Activated naive CD8-positive, alpha-beta T cell (primary cell): ENCODE measurements at regions not wholly inside any gene's neighbourhood (a gene's known extent, or its start where the extent isn't known, plus 50 kb on each side); places are given as distances from the start of the nearest gene placed in this dataset.

ENCODE experiments used
- H3K27ac Mint-ChIP-seq: one replicate; pipeline ENCODE4 v1.8.0; 2021; ENCODE audit warnings: mixed read lengths
- H3K27me3 Mint-ChIP-seq: one replicate; pipeline ENCODE4 v1.8.0; 2021; ENCODE audit warnings: mixed read lengths
- H3K36me3 Mint-ChIP-seq: one replicate; pipeline ENCODE4 v1.8.0; 2021; ENCODE audit warnings: mixed read lengths
- H3K4me1 Mint-ChIP-seq: one replicate; pipeline ENCODE4 v1.8.0; 2021; ENCODE audit warnings: low read depth, mixed read lengths
- H3K4me3 Mint-ChIP-seq: one replicate; pipeline ENCODE4 v1.8.0; 2021; ENCODE audit warnings: mild to moderate bottlenecking, mixed read lengths
- H3K9me3 Mint-ChIP-seq: one replicate; pipeline ENCODE4 v1.8.0; 2021; ENCODE audit warnings: low read depth, mixed read lengths

DNA sequence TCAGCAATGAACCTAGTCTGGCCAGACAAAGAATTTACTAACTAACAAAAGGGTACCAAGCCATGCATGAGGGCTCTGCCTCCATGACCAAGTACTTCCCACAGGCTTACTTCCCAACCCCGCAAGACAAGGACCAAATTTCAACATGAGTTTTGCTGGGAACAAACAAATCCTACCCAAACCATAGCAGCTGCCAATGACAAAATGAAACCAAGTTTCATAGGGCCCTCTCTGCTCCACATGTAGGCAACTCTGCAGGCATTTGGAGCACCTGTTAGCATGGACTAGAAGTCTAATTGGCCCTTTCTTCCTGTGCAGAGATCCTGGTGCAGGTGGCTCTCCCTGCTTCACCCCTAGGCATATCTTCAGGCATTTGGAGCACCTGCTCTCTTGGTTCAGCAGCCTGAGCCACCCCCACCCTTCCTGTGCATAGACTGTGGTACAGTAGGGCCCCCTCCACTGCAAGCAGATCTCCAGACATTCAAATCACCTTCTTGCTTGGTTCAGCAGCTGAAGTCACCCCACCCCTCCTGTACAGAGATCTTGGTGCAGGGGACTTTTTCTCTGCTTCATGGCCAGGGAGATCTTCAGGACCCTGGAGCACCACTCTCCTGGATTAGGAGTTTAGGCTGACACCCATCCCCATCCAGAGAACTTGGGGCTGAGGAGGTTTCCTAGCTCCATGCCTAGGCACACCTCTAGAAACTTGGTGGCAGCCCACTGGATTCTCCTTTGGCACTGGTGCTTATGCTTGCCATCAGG, 308.7 kb downstream of the RPAP3 start:
- peaks cover 21% of the 10 kb centered on the region for H3K9me3 Mint-ChIP-seq
- peaks cover 29% of the 10 kb centered on the region for H3K36me3 Mint-ChIP-seq
- H3K4me3 Mint-ChIP-seq = peak overlapping the region; percentile 70
- H3K27ac Mint-ChIP-seq = peak overlapping the region; percentile 100
- H3K27me3 Mint-ChIP-seq = no peaks in the 10 kb centered on the region
- H3K4me1 Mint-ChIP-seq = peaks cover 90% of the 10 kb centered on the region

DNA sequence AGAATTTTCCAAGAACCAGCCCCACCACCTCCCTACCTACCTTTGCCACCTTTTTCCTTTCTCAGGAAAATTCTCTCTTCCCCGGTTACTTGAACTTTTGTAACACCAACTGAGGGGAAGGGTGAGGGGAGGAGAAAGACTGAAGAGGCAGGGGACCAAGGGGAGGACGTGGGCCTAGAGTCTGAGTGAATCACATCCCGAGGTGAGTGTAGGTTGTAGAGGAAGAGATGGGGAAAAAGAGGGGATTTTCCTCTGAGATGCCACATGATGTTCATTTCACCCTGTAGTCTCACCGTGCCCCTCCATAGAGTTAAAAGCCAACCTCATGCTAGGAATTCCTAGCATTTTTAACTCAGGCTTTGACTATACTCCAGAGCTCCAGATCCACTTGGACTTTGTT, 311.8 kb downstream of the RPAP3 start:
- H3K36me3 Mint-ChIP-seq = peaks cover 17% of the 10 kb centered on the region
- peaks cover 88% of the 10 kb centered on the region for H3K4me1 Mint-ChIP-seq
- H3K9me3 Mint-ChIP-seq = peaks cover 9% of the 10 kb centered on the region
- H3K4me3 Mint-ChIP-seq = peak overlapping the region; percentile 70
- H3K27me3 Mint-ChIP-seq = no peaks in the 10 kb centered on the region
- H3K27ac Mint-ChIP-seq = peak overlapping the region; percentile 100

DNA sequence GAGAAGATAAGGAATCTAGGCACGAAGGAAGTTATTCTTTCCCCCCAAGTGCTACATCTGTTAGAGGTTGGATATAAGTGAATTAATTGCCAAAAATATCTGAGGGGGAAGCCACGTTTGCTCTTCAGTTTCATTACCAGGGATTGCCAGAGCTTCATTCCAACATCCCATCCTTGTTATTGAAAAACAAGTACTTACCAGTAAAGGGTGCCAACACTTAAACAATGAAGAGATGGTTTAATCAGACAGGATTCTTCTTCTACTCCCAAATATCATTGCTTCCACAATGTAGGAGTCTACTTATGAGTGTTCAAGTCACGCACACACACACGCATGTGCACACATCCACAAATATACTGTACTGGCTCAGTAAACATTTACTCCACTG, 312.4 kb downstream of the RPAP3 start:
- Mint-ChIP-seq H3K9me3 (peaks cover 9% of the 10 kb centered on the region), H3K27me3 (no peaks in the 10 kb centered on the region), H3K36me3 (peaks cover 14% of the 10 kb centered on the region), H3K4me1 (peaks cover 91% of the 10 kb centered on the region), H3K27ac (peak overlapping the region; percentile 100), H3K4me3 (peak overlapping the region; percentile 70)

DNA sequence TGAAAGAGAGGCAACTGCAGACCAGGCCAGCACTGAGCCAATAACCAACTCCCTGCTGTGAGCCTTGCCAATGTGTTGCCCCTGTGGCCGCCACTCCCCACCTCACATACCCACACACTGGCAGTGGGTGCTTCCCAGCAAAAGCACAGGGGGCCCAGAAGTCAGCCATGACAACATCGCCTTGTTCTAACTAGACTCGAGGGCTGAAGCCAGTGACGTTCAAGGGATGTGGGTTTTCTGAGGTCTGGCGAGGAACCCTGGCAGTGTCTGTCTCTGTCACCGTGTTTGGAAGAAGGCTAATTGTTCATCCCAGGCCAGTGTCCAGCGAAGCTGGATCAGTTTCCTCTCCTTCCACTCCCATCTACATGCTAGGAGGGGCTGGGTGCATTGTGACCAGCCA, 311.8 kb upstream of the AMIGO2 start:
- peaks cover 86% of the 10 kb centered on the region for H3K4me1 Mint-ChIP-seq
- no peaks in the 10 kb centered on the region for H3K27me3 Mint-ChIP-seq
- H3K9me3 Mint-ChIP-seq = peaks cover 3% of the 10 kb centered on the region
- H3K27ac Mint-ChIP-seq = peak overlapping the region; percentile 100
- H3K36me3 Mint-ChIP-seq = peaks cover 6% of the 10 kb centered on the region
- H3K4me3 Mint-ChIP-seq = peak overlapping the region; percentile 83

DNA sequence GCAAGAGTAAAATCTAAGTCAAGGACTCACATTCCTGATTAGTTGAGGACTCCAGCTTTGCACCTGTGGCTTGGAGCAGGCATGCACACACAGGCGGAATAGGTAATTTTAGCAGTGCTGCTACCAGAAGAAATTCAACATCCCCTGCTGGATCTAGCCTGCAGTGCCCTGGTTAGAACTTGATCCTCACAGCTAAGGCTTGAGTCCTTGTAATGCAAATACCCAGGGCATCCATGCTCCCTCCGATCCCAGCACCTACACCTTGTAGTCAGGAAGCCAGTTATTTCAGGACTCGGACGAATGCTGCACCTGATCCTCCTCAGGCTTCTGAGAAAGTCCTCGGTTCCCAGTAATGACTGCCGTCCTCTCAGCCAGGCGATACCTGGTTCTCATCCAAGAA, 309.0 kb upstream of the AMIGO2 start:
- Mint-ChIP-seq H3K27ac (peak overlapping the region; percentile 100), H3K36me3 (no peaks in the 10 kb centered on the region), H3K27me3 (no peaks in the 10 kb centered on the region), H3K9me3 (no peaks in the 10 kb centered on the region), H3K4me3 (no peak overlapping the region), H3K4me1 (peaks cover 82% of the 10 kb centered on the region)

DNA sequence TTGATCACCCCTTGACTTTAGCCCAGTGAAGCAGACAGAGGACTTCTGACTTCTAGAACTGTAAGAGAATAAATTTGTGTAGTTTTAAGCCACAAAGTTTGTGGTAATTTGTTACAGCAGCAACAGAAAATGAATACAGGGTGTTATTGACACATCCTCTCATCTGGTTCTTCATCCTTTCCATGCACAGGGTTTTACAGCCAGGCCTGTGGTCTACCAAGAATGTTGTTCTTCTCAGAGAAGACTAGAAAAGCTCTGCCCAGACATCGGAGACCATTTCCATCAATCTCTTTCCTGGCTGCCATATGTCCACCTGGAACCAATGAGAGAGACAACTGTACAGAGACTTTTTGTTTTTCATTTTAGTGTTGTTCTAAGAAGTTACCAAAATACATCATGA, 308.2 kb upstream of the AMIGO2 start:
- Mint-ChIP-seq H3K27ac (peak overlapping the region; percentile 100), H3K4me1 (peaks cover 80% of the 10 kb centered on the region), H3K27me3 (no peaks in the 10 kb centered on the region), H3K9me3 (no peaks in the 10 kb centered on the region), H3K36me3 (no peaks in the 10 kb centered on the region), H3K4me3 (no peak overlapping the region)

DNA sequence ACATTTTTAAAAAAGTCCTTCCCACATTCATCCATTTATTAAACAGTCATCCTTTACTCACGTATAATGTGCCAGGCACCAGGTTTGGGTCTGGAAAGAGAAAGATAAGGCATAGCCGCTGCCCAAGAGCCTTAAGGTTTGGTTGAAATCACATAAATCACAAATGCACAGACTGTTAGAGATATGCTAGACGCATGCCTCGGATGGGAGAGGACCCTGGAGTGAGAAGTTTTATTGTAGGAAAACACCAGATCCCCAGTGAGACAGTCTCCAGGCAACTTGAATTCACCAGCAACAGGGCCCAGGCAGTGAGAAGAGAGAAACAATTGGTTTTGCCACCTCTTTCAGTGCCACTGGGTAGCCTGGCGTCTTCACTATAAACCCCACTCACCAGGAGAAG, 305.9 kb upstream of the AMIGO2 start:
- H3K27me3 Mint-ChIP-seq = no peaks in the 10 kb centered on the region
- H3K27ac Mint-ChIP-seq = no peak overlapping the region
- peaks cover 6% of the 10 kb centered on the region for H3K36me3 Mint-ChIP-seq
- peaks cover 7% of the 10 kb centered on the region for H3K9me3 Mint-ChIP-seq
- H3K4me3 Mint-ChIP-seq = no peak overlapping the region
- peaks cover 70% of the 10 kb centered on the region for H3K4me1 Mint-ChIP-seq

DNA sequence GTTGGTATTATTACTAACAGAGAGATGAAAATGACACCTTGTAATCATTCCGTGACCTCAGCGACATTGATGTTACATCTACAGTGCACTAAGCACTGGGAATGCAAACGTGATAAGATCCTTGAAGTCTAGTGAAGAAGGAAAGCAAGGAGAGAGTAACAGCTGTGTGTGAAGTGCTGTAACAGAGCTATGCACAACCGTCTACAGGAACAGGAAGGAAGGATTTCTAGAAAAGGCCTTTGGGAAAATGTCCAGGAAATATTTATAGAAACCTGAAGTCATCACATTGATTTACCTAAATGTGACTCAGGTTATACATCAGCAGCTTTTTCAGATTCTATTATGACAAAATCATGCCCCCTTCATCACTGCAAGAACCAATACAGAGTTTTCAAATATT, 304.2 kb upstream of the AMIGO2 start:
- Mint-ChIP-seq H3K27ac (peak overlapping the region; percentile 69), H3K27me3 (no peaks in the 10 kb centered on the region), H3K4me3 (peak overlapping the region; percentile 0), H3K4me1 (peaks cover 71% of the 10 kb centered on the region), H3K36me3 (peaks cover 10% of the 10 kb centered on the region), H3K9me3 (peaks cover 7% of the 10 kb centered on the region)

DNA sequence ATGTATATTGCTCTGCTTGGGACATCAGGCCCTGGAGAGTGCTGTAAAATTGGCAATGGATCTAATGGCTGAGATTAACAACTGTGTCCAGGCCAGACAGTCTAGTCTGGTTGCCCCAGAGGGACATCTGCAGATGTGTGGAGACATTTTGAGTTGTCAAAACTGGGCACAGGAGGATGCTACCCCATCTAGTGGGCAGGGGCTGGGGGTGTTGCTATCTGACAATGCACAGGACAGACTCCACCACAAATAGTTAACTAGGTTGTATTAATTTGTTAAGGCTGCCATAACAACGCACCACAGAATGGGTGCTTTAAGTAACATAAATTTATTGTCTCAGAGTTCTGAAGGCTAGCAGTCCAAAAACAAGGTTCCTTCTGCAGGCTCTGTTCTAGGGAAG, 302.5 kb upstream of the AMIGO2 start:
- H3K27ac Mint-ChIP-seq = peak overlapping the region; percentile 48

DNA sequence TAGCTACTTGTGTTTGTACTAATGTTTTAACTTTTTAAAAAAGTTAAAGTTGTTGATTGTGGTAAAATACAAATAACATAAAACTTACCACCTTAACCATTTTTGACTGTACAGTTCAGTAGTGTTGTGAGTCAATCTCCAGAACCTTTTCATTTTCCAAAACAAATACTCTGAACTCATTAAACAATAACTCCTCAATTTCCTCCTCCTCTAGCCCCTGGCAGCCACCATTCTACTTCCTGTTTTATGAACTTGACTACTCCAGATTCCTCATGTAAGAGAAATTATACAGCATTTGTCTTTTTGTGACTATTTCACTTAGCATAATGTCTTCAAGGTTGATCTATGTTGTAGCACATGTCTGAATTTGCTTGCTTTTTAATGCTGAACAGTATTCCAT, 299.1 kb upstream of the AMIGO2 start:
- peak overlapping the region; percentile 65 for H3K27ac Mint-ChIP-seq
- H3K36me3 Mint-ChIP-seq = peaks cover 22% of the 10 kb centered on the region
- H3K27me3 Mint-ChIP-seq = no peaks in the 10 kb centered on the region
- peaks cover 25% of the 10 kb centered on the region for H3K9me3 Mint-ChIP-seq
- peak overlapping the region; percentile 0 for H3K4me3 Mint-ChIP-seq
- H3K4me1 Mint-ChIP-seq = peaks cover 49% of the 10 kb centered on the region

More for the DNA sequence above, 302.5 kb upstream of the AMIGO2 start:
- H3K4me3 Mint-ChIP-seq = no peak overlapping the region
- H3K36me3 Mint-ChIP-seq = peaks cover 10% of the 10 kb centered on the region
- peaks cover 71% of the 10 kb centered on the region for H3K4me1 Mint-ChIP-seq
- peaks cover 7% of the 10 kb centered on the region for H3K9me3 Mint-ChIP-seq
- H3K27me3 Mint-ChIP-seq = no peaks in the 10 kb centered on the region

DNA sequence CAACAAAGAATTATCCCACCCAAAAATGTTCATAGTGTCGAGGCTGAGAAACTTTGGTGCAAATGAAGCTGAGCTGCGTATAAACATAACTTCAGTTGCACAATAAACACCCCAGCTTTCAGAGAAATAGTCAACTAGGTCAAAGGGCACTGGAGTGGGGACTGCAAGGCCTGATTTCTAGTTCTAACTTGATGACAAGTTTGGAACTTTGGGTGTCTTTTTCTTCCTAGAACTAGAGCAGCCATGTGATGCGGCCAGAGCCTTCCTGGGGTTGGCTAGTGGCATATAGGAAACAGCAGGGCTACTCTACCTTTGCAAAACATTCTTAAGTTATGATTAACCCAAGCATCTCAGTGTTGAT, 298.4 kb upstream of the AMIGO2 start:
- H3K36me3 Mint-ChIP-seq = peaks cover 24% of the 10 kb centered on the region
- peaks cover 44% of the 10 kb centered on the region for H3K4me1 Mint-ChIP-seq
- no peaks in the 10 kb centered on the region for H3K27me3 Mint-ChIP-seq
- H3K27ac Mint-ChIP-seq = peak overlapping the region; percentile 65
- no peak overlapping the region for H3K4me3 Mint-ChIP-seq
- H3K9me3 Mint-ChIP-seq = peaks cover 26% of the 10 kb centered on the region

DNA sequence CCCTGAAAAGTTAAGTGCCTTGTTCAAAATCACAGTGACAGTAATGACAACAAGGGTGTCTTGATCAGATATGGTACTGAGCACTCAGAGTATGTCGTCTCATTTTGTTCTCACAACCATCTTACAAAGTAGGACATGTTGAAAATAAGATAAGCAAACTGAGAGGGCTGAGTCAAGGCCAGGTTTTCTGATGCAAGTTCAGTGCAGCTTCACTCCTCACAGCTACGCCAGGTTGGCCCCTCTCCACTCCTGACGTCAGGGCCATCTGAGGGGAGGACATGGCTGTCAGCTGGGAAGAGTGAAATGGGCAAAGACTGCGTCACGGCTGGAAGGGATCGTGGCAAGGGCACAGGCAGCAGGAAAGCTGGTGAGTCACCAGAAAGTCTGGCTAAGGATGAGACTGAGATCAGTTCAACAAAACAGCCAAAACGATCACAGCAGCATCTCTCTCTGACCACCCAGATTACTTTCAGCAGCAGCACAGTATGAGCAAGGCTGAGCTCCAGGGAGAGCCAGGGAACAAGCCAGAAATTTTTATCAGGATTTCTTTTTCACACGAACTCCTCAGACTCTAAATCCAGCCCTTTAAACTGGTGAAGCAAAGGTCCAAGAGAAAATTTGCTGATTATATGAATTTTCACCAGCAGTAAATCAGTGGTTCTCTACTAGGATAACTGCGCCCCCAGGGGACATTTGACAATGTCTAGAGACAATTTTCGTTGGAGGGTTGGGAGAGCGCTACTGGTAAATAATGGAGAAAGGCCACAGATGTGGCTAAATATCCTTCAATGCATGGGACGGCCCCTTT, 297.9 kb upstream of the AMIGO2 start:
- Mint-ChIP-seq H3K27me3 (no peaks in the 10 kb centered on the region), H3K4me1 (peaks cover 44% of the 10 kb centered on the region), H3K27ac (peak overlapping the region; percentile 54), H3K4me3 (no peak overlapping the region), H3K9me3 (peaks cover 26% of the 10 kb centered on the region), H3K36me3 (peaks cover 24% of the 10 kb centered on the region)

DNA sequence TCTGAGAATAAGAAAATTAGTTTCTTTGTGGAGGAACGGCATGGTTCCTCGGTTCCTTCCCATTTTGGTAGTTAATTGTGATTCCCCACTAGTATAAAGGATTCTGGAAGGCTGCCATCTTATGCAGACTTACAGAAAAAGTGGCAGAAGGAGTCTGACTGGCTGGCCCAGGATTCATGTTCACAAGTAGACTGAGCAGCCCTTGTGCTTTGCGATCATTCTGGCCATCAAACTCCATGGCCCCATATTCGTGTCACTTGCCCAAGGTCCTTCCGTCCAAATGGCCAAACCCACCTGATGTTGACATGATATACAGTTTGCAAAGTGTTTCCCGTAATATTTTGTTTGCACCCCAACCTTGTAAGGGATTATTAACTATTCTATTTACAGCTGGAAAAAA, 297.2 kb upstream of the AMIGO2 start:
- Mint-ChIP-seq H3K9me3 (peaks cover 22% of the 10 kb centered on the region), H3K36me3 (peaks cover 21% of the 10 kb centered on the region), H3K4me3 (no peak overlapping the region), H3K4me1 (peaks cover 42% of the 10 kb centered on the region), H3K27ac (peak overlapping the region; percentile 34), H3K27me3 (no peaks in the 10 kb centered on the region)

DNA sequence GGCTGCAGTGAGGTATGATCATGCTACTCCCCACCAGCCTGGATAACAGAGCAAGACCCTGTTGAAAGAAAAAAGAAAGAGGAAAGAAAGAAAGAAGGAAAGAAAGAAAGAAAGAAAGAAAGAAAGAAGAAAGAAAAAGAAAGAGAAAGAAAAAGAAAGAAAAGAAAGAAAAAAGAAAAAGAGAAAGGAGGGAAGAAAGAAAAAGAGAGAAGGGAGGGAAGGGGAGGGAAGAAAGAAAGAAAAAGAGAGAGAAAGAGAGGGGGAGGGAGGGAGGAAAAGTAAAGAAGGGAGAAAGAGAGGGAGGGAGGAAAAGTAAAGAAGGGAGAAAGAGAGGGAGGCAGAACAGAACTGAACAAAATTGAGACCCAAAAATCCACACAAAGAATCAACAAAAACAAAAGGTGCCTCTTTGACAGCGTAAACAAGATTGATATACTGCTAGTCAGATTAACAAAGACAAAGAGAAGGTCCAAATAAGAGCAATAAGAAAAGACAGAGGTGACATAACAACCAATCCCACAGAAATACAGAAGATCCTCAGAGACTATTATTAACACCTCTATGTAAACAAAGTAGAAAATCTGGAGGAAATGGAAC, 293.9 kb upstream of the AMIGO2 start:
- H3K4me3 Mint-ChIP-seq = no peak overlapping the region
- H3K27ac Mint-ChIP-seq = peak overlapping the region; percentile 22
- peaks cover 27% of the 10 kb centered on the region for H3K4me1 Mint-ChIP-seq
- H3K9me3 Mint-ChIP-seq = peaks cover 19% of the 10 kb centered on the region
- peaks cover 14% of the 10 kb centered on the region for H3K36me3 Mint-ChIP-seq
- H3K27me3 Mint-ChIP-seq = no peaks in the 10 kb centered on the region

DNA sequence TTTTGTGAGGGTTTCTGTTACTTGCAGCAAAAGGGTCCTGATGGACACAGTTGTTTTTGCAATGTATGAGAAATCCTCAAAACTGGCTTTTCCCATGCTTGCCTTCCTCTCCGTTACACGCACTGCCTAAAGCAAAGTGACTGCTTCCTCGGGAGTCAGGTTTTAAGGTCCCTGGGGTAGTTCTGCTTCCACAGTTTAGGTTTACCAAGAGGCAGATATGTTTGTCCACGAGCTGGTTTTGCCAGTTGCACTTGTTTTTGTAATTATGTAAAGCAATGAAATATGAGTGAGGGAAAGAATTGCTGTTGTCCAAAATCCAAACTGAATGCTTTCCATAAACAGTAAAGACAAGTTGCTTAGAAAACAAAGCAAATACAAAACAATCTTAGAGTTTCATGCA, 290.7 kb upstream of the AMIGO2 start:
- no peak overlapping the region for H3K27ac Mint-ChIP-seq
- H3K4me3 Mint-ChIP-seq = no peak overlapping the region
- H3K27me3 Mint-ChIP-seq = no peaks in the 10 kb centered on the region
- H3K9me3 Mint-ChIP-seq = peaks cover 16% of the 10 kb centered on the region
- H3K4me1 Mint-ChIP-seq = peaks cover 15% of the 10 kb centered on the region
- H3K36me3 Mint-ChIP-seq = peaks cover 11% of the 10 kb centered on the region
